Glutamatergic neuron (in vitro differentiated cells): ENCODE measurements at regions not wholly inside any gene's neighbourhood (a gene's known extent, or its start where the extent isn't known, plus 50 kb on each side); places are given as distances from the start of the nearest gene placed in this dataset.
A peak's percentile ranks its signal among the peaks of the same experiment; 100 is the strongest.

Experiments
- DNase-seq: peaks from one replicate; pipeline ENCODE4 v3.0.0; 2022
- H3K27ac Mint-ChIP-seq: one replicate; pipeline ENCODE4 v1.8.0; 2020; ENCODE audit warnings: mild to moderate bottlenecking, mixed read lengths, inconsistent platforms; ENCODE audit not compliant: unreplicated experiment
- H3K27me3 Mint-ChIP-seq: one replicate; pipeline ENCODE4 v1.8.0; 2020; ENCODE audit warnings: mild to moderate bottlenecking, moderate library complexity, mixed read lengths, inconsistent platforms; ENCODE audit not compliant: unreplicated experiment
- H3K36me3 Mint-ChIP-seq: one replicate; pipeline ENCODE4 v1.8.0; 2020; ENCODE audit warnings: mild to moderate bottlenecking, mixed read lengths, inconsistent platforms; ENCODE audit not compliant: unreplicated experiment
- H3K4me1 Mint-ChIP-seq: one replicate; pipeline ENCODE4 v1.8.0; 2020; ENCODE audit warnings: mild to moderate bottlenecking, low read depth, mixed read lengths, inconsistent platforms; ENCODE audit not compliant: unreplicated experiment
- H3K4me3 Mint-ChIP-seq: one replicate; pipeline ENCODE4 v1.8.0; 2020; ENCODE audit warnings: mild to moderate bottlenecking, mixed read lengths, inconsistent platforms; ENCODE audit not compliant: unreplicated experiment
- H3K9me3 Mint-ChIP-seq: one replicate; pipeline ENCODE4 v1.8.0; 2020; ENCODE audit warnings: mild to moderate bottlenecking, moderate library complexity, mixed read lengths, inconsistent platforms; ENCODE audit not compliant: unreplicated experiment
- TF ChIP-seq, protein P1 (sequence below): fragments of 200-600 bp; sonication (generic); IDR thresholded peaks from one replicate; pipeline ENCODE4 v1.5.0; 2021; ENCODE audit not compliant: partially characterized antibody, unreplicated experiment

DNA sequence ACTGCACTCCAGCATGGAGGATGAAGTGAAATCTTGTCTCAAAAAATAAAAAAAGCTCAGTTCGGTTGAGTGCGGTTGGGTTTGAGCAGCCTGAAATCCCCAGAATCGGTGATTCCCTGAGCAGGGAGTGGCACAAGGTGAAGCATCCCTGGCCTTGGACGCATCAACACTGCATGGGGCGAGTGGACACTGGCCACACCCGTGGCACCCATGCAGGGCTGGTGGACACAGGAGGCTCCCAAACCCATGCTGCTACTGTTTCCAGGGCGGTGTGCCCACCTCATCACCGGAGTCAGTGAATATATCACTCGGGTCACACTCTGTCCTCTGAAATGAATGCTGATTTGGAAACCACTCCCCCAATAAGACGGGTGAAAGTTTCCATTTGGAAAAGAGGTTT, 53.4 kb upstream of the ACTRT2 start:
- Mint-ChIP-seq H3K4me3 (no peak overlapping the region), H3K4me1 (no peaks in the 10 kb centered on the region), H3K36me3 (no peaks in the 10 kb centered on the region), H3K27me3 (peaks cover 3% of the 10 kb centered on the region), H3K27ac (no peak overlapping the region), H3K9me3 (peaks cover 2% of the 10 kb centered on the region)
- no peak for DNase-seq
- TF ChIP-seq, protein P1, sequence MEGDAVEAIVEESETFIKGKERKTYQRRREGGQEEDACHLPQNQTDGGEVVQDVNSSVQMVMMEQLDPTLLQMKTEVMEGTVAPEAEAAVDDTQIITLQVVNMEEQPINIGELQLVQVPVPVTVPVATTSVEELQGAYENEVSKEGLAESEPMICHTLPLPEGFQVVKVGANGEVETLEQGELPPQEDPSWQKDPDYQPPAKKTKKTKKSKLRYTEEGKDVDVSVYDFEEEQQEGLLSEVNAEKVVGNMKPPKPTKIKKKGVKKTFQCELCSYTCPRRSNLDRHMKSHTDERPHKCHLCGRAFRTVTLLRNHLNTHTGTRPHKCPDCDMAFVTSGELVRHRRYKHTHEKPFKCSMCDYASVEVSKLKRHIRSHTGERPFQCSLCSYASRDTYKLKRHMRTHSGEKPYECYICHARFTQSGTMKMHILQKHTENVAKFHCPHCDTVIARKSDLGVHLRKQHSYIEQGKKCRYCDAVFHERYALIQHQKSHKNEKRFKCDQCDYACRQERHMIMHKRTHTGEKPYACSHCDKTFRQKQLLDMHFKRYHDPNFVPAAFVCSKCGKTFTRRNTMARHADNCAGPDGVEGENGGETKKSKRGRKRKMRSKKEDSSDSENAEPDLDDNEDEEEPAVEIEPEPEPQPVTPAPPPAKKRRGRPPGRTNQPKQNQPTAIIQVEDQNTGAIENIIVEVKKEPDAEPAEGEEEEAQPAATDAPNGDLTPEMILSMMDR, result no peak

DNA sequence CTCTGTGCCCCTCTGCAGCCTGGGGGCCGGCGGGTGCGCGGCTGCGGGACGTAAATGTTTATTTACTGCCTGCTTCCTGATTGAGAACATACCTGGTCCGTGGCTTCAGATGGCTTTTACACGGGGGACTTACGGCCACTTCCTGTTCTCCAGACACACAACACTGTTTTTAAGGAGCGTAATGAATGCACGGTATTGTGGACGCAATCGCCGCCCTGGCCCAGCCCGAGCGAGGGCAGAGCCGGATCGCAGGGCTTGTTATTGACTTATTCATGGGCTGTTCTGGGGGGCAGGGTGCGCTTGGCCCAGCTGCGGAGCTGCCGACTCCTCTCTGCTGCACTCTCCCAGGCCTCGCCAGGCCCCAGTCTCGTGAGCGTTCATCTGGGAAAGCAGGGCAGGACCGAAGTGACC, 52.8 kb upstream of the ACTRT2 start:
- TF ChIP-seq, protein P1, result no peak
- peaks cover 3% of the 10 kb centered on the region for H3K27me3 Mint-ChIP-seq
- no peak overlapping the region for H3K27ac Mint-ChIP-seq
- H3K9me3 Mint-ChIP-seq, result peaks cover 2% of the 10 kb centered on the region
- no peak for DNase-seq
- H3K4me1 Mint-ChIP-seq, result no peaks in the 10 kb centered on the region
- H3K4me3 Mint-ChIP-seq, result no peak overlapping the region
- no peaks in the 10 kb centered on the region for H3K36me3 Mint-ChIP-seq

DNA sequence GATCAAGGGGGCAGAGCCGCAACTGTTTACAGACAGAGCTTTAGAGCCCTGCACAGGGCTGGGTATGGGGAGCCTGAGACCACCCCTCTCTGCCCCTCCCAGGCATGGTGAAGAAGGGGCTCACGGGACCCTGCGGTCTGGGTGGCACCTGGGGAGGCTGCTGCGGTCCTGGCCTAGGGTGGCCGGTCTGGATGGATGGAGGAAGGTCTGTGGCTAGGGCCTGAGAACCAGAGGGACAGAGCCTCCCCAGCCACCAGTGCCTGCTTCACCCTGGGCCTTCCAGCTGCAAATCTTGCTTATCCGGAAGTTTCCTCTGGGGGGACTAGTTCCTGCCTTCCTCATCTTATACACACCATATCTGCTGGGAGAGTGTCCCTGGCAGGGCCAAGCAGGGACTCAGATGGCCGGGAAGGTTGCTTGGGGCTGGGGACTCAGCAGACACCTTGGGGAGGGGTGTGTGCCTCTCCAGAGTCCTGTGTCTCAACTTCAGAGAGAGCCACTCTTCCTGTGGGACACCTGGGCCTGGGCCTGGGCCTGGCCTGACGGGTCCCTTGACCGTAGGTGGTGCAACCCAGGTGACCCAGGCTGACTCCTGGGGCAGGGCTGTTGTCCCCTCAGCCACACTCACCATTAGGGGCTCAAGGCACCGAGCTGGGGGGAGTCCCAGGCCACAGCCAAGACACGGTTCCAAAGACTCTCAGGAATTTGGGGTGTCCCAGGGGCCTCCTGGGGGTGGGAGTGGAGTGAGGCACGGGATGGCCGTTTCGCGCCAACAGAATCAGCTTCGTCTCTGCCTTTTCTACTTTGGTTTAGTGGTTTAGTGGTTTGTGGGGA, 52.0 kb upstream of the ACTRT2 start:
- peaks cover 3% of the 10 kb centered on the region for H3K27me3 Mint-ChIP-seq
- H3K36me3 Mint-ChIP-seq, result no peaks in the 10 kb centered on the region
- no peak overlapping the region for H3K4me3 Mint-ChIP-seq
- H3K9me3 Mint-ChIP-seq, result peaks cover 2% of the 10 kb centered on the region
- TF ChIP-seq, protein P1, result no peak
- no peaks in the 10 kb centered on the region for H3K4me1 Mint-ChIP-seq
- no peak for DNase-seq
- H3K27ac Mint-ChIP-seq, result no peak overlapping the region

DNA sequence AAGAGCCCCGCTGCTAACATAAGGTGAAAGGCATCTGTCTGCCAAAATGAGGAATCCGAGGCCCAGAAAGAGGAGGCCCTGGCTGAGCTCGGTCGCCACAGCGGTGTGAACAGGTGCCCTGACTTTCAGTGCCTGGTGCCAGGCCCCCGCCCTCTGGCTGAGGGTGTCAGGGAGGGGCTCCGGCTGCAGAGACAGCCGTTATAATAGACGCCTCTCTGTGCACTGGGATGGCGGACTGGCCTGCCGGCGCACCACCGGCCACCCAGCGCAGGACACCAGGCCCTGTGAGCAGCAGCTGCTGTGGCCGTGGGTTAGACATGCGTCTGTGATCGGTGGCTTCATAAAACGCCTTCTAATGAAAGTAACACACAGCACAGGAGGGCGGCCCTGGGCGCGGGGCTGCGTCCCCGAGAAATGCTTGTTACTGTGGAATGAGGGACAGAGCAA, 51.4 kb upstream of the ACTRT2 start:
- DNase-seq, result no peak
- H3K27ac Mint-ChIP-seq, result no peak overlapping the region
- TF ChIP-seq, protein P1, result no peak
- H3K4me1 Mint-ChIP-seq, result no peaks in the 10 kb centered on the region
- H3K27me3 Mint-ChIP-seq, result peaks cover 3% of the 10 kb centered on the region
- no peak overlapping the region for H3K4me3 Mint-ChIP-seq
- H3K9me3 Mint-ChIP-seq, result peaks cover 2% of the 10 kb centered on the region
- H3K36me3 Mint-ChIP-seq, result no peaks in the 10 kb centered on the region

DNA sequence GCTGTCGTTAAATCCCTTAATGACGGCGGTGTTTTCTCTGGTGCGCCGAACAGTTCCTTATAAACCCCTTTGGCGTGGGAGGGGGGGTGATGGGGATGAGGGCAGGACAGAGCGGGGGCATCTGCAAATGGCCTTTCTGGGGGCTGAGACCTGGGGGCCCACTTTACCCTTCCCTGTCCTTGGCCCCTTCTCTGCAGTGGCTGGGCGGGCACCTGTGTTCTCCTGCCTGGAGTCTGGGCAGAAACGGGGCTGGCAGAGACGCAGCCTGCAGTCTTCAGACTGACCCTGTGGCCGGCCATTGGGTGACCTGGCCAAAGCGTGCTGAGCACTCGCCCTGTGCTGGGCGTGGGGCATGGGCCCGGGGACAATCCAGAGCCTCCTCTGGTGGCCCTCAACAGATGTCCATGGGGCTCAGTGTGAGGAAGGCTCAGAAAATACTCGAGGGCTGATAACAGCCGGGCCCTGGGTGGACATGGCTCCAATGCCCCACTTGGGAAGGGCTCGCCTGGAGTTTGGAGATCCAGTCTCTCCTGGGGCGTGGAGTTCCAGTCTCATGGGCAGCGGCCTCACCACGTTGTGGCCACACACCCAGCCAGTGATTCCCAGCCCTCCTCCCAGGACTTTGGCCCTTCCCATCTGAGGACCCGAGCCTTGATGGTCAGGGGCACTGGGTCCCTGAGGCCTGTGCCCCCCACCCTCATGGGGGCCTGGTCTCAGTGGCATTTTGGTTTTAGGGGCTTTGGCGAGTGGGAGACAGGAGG, 50.8 kb upstream of the ACTRT2 start:
- DNase-seq, result peak; percentile 8
- Mint-ChIP-seq H3K27me3 (peaks cover 3% of the 10 kb centered on the region), H3K36me3 (no peaks in the 10 kb centered on the region), H3K9me3 (peaks cover 2% of the 10 kb centered on the region), H3K4me3 (no peak overlapping the region), H3K27ac (no peak overlapping the region), H3K4me1 (no peaks in the 10 kb centered on the region)
- TF ChIP-seq, protein P1, result no peak
